Activated CD8-positive, alpha-beta memory T cell treated with anti-CD3 and anti-CD28 coated beads for 36 hours (primary cell): ENCODE measurements at regions not wholly inside any gene's neighbourhood (a gene's known extent, or its start where the extent isn't known, plus 50 kb on each side); places are given as distances from the start of the nearest gene placed in this dataset.

Experiments
- CTCF ChIA-PET: fragments of 350-600 bp; sonication (Branson Sonifier 250); formaldehyde crosslinking; loops from one replicate; lab custom pipeline; 2021; ENCODE audit warnings: antibody characterized with exemption; lab: Charles Lee
- POLR2A ChIA-PET: fragments of 350-600 bp; sonication (Branson Sonifier 250); formaldehyde crosslinking; loops from one replicate; lab custom pipeline; 2021; ENCODE audit warnings: antibody characterized with exemption; lab: Charles Lee

DNA sequence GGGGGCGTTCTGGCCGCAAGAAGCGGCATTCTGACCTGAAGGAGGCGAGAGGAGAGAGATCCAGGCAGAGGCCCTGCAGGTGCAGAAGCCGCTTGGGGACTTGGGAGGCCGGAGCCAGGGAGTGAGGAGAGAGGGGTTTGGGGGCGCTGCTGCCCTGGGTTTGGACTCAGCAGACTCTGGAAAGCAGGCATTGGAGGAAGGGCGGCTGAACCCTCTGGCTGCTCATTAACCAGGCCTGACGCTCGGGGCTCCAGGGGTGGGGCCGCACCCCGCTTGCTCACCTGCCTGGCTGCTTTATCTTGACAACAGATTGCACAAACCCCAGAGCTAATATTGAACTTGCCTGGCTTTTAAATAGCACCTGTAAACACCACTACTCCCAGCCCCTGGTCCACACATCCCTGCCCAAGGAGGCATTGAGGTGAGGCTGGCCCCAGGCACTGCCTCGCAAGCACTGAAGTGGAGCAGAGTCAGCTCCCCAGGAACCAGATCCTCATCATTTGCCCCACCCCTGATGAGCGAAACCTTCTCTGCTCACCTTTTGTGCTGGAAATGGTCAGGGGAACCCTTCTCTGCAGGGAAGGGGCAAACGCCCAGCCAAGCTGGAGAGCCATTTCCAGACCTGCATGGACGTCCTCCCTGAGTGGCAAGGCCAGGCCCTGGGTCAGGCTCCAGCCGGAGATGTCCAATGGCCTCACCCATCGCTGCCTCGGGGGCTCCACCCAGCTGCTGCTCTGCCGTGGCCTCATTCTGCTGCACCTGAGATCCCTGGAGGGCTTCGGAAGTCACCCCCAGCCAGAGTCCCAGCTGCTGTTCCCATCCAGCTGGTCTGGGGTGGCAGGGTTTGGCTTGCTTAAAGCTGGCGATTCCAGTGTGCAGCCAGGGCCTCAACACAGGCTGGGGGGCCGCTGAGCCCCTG is 190.2 kb upstream of the GSE1 start:
- CTCF ChIA-PET, result interaction anchor here (1.2 to 6.1 kb wide), 2 partner anchors 49 to 193 kb away, joined by 3 to 43 read pairs; no protein-coding TSS in a partner anchor
- POLR2A ChIA-PET, result no interaction called here

DNA sequence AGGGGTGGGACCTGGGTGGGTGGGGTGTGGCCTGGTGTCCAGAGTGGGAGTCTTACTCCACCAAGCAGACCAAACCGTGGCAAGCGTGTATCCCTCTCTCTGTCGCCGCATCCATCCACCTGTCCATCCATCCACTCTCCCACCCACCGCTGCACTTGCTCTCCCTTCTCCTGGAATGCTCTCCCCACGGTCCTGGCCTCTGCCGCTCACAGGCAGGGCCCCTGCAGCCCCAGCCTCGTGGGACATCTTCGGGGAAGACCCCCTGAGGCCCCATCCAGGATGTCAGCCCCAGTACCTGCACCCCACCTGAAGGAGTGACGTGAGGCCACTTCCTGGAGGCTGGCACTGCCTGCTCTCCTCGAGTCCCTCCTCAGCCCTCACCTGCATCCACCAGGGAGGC is 189.5 kb upstream of the GSE1 start:
- POLR2A ChIA-PET, result no interaction called here

DNA sequence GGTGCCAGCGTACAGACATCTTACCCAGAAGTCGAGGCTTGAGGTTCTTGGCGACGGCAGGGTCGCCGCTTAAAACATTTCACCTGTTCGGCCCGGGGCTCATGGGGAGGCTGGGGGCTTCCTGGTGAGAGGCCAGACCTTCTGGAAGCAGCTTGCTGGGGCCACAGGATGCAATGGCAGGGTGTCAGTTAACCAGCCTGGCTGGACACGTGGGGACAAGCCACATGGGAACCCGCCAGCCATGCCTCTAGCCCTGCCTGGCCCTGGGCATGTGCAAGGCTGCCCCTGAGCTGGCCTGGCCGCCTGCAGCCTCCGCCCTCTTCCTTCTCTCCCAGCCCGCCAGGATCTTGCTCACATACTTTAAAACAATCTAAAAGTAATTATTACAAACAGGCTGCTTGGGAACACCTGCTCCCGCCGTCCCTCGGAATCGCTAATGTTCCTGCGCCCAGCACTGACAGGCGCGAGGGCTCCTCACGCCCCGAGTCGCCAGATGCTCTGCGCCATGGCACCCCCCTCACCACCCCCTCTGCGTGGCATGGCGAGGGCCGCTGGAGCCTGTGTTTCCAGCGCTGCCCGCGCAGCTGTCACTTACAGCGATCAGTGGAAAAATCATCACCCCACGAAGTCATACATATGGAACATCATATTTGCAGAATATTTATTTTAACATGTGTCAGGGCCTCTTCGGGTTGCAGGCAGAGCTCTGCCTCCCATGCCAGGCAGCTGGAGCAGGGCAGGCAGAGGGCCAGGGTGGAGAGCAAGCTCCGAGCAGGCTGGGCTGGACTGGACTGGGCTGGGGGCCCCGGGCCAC is 188.7 kb upstream of the GSE1 start:
- ChIA-PET POLR2A (no interaction called here), CTCF (interaction anchor here (0.6 to 6.1 kb wide), 3 partner anchors 191 to 296 kb away, joined by 3 to 43 read pairs (median 4); no protein-coding TSS in a partner anchor)

More for the DNA sequence above, 189.5 kb upstream of the GSE1 start:
- CTCF ChIA-PET, result interaction anchor here (6.1 kb wide), 1 partner anchor 192 kb away, joined by 43 read pairs; no protein-coding TSS in a partner anchor

DNA sequence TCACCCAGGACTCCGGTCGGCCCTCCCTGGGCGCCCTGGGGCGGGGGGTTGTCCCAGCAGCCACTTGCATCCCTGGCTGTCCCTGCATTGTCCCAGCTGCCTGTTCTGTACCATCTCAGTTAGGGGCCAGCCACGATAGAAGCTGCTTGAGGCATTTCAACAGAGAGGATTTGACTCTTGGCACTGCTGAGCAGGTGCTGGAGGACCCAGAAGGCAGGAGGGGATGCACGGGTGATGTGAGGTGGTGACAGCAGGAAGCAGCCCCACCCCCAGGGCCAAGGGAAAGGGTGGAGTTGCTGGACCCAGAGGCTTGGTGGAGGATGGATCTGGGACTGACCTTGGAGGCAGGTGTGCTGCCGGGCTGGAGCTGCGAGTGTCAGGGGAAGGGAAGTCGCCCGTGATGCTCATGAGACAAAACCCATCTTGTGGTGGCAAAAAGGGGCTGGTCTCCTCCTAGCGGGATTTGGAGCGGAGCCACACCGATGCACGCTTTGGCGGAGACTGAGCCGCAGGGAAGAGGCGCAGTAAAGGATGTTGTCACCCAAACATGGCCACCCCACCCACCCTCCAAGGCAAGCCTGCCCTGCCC is 188.0 kb upstream of the GSE1 start:
- ChIA-PET POLR2A (no interaction called here), CTCF (interaction anchor here (1.3 kb wide), 1 partner anchor 235 kb away, joined by 3 read pairs; no protein-coding TSS in a partner anchor)

DNA sequence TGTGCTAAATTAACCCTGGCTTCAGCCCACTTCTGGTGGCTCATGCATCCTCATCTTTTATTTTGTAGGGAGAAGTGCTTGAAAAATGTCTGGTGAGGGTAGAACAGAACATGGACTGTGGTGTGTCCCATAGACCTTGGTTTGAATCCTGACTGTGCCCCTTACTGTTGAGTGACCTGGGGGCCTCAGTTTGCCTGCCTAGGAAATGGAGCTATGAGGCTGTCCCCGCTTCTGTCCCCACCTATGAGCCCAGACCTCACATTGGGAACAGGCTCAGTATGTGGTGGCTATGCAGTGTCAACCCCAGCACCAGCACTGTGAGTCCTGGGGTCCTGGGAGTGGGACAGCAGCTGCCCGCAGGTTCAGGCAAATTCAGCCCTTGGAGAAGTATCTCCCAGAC is 186.3 kb upstream of the GSE1 start:
- ChIA-PET POLR2A (no interaction called here), CTCF (interaction anchor here (0.8 kb wide), 1 partner anchor 65 kb away, joined by 3 read pairs; no protein-coding TSS in a partner anchor)

DNA sequence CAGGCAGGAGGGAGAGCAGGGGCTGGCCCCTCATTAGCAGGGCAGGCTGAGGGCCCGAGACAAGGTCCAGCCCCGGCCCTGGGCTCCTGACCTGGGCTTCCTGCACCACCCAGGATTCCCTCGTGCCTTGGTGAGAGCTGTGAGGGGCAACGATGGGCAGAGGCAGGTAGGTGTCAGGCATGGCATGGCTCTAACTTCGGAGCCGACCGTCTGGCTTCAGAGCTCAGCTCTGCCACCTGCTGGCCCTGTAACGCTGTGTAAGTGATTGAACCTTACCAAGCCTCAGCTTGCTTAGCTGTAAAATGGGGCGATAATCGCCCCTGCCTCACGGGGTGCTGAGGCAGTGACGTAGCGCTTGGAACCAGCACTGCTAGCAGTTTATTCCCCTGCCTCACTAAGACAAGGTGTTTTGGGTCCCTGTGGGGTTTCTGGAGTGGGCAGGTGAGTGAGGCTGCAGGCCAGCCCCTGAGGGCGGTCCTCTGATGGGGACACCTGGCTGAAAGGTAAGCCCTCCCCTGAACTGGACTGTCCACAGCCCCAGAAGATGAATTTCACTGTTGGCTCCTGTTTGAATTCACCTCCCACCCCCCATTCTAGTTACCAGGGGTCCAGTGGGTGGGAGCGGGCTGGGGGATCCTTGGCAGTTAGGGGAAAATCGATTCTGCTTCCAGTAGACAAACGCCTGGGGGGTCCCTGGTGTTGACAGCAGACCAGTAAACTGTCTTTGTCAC is 184.8 kb upstream of the GSE1 start:
- POLR2A ChIA-PET, result no interaction called here

DNA sequence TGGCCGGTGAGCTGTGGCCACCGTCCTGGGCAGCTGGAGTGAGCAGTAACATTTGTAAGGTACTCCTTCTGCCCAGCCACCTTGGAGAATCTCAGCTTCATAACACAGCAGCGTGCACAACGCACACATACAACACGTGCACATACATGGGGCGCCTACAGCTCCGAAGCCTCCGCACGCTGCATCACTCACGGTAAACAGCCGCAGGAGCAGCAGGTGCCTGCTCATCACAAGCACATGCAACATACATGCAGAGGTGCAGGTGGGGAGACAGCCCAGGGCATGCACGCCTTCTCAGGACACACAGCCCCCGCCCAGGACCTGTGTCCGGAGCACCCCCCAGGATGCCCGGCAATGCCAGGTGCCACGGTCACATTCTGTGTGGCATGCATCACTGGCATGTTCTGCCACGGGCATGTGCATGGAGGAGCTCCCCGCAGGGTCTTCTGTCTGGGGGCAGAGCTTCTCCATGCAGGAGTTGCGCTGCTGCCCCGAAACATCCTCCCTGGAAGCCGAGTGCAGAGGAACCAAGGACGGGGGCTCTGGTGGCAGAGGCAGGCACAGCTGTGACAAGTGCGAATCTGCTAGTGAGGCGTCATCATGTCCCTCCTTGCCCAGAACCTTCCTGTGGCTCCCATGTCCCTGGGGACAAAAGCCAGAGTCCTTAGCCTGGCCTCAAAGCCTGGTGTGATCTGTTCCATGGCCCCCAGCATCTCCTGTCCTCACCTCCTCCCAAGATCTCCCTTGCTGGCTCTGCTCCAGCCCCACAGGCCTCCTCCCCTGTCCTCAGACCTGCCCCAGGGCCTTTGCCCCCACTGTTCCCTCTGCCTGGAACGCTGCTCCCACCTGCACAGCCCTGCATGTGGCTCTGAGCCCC is 184.0 kb upstream of the GSE1 start:
- CTCF ChIA-PET, result interaction anchor here (0.6 to 1.5 kb wide), 5 partner anchors 9 to 187 kb away, joined by 3 to 5 read pairs (median 4); no protein-coding TSS in a partner anchor
- POLR2A ChIA-PET, result no interaction called here

More for the DNA sequence above, 184.8 kb upstream of the GSE1 start:
- CTCF ChIA-PET, result interaction anchor here (0.5 to 1.5 kb wide), 7 partner anchors 8 to 188 kb away, joined by 3 to 6 read pairs (median 3); no protein-coding TSS in a partner anchor

DNA sequence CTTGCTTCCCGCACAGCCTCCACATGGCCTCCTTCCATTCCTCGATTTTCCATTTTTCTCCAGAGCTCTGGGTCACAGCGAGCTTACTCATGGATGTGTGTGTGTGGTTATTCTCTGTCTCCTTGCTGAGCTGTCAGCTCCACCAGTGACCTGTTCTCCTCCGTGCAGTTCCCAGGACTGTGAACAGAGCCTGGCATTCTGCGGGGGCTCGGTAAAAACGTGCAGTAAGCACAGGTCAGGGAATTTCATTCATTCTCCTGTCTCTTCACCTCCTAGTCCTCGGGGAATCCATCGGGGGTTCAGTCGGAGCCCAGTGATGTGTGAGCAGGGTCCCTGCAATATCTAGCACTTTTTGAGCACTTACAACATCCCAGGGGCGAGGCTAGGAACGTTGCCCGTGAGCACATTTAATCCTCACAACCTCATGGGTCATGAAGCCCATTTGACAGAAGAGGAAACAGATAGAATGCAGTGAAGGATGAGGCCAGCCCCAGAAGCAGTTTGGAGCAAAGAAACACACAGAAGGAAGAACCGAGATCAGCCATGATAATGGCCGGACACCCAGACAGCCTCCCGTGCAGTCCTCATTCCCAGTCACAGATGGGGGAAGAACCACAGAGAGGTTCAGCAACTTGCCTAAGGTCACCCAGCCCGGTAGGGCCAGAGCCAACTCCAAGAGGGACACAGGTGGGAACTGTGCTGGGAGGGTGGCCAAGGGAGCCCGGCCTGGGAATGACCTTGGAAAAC is 183.2 kb upstream of the GSE1 start:
- CTCF ChIA-PET, result interaction anchor here (0.6 to 1.5 kb wide), 2 partner anchors 145 to 180 kb away, joined by 4 to 5 read pairs; no protein-coding TSS in a partner anchor
- POLR2A ChIA-PET, result no interaction called here

DNA sequence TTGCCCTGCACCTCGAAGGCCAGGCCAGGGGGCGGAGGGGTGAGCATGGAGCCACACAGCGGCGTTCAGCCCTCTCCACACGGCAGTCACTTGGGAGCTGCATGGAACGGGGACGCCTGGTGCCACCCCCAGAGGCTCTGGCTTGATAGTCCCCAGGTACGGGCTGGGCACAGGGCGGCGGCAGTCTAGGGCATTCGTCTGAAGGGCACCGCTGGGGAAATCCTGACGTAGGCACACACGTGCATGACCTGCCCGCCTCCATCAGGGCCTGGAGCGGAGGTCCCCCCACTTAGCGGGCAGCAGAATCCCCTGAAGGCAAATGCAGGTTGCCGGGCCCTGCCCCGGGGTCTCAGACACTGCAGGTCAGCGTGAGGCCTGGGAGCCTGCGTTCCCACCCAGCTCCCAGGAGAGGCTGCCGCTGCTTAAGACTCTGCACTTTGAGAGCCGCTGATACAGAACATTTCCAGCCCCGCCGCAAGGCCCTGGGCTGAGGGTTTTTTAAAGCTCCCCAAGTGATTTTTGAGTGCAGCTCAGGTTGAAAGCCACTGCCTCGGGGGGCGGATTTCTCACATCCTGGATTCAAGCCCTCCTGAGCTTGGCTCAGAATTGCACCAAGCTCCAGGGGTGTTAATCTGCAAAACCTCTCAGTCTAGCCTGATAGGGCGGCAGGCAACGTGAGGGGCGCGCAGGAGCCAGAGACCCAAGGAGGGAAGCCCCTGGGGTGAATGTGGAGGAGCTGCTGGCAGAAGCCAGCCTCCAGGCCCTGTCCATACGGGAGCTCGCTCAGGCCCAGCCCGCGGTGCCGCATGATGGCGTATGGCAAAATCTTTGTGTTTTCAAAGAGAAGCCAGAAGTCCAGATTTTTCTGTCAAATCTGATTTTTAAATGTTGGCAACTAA is 182.3 kb upstream of the GSE1 start:
- ChIA-PET CTCF (no interaction called here), POLR2A (no interaction called here)

DNA sequence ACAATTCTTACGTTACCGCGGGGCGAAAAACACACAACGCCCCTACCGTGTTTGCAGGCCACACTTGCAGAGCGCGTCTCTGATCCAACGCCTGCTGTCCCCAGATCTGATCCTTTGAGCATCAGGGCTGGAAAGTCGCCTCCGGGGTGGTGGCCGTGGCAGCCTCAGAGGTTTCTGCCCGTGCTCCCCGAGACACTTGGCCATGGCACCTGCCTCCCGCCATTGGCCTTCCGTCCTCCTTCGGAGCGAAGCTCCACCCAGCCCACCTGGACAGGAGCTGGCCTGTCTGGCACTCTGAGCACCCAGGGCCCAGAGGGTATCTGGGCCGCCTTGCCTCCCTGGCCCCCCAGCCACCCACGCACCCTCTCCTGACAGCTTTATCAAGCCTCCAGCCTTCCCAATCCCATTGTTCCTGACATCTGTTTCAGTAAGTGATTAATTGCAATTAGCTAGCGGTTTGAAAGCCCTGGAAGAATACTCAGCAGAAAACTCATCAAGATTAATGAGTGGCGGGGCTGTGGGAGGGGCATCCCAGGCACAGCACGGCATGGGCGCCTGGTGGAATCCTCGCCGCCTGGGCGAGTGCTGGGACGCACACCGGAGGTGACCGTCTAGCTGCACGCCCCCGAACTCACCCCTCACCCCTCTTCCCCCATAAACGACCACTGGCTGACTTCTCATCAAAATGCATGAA is 181.5 kb upstream of the GSE1 start:
- ChIA-PET CTCF (no interaction called here), POLR2A (no interaction called here)

DNA sequence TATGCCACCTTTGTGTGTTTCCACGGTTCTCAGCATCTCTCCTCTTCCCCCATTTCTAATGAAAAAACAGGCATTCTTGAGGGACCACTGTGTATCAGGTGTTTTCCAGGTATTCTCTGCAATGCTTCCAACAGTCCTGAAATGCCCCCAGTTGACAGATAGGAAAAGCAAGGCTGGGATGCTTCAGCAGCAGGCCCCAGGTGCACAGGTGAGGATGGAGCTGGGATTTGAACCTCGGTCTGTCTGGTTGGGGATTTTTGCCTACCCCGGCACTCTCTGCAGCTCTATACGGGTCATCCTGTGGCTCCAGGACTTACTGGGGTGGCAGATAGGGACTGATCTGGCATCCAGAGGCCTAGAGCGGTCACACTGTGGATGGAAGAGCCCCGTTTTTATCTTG is 180.5 kb upstream of the GSE1 start:
- POLR2A ChIA-PET, result no interaction called here
- CTCF ChIA-PET, result interaction anchor here (1.3 kb wide), 1 partner anchor 12 kb away, joined by 3 read pairs; no protein-coding TSS in a partner anchor

DNA sequence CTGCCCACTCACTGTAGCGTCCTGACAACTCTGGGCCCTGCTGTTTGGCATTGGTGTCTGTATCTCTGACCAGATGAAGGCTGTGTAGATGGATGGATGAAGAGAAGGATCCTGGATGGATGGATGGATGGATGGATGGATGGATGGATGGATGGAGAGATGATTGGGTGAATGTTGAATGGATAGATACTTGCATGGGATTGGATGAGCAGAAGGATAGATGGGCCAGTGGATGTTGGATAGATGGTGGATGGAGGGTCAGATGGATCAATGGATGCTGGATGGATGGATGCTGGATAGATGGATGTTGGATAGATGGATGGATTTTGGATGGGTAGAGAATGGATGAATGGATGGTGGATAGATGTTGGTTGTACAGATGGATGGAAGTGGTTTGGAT is 179.6 kb upstream of the GSE1 start:
- ChIA-PET POLR2A (no interaction called here), CTCF (interaction anchor here (1.3 kb wide), 1 partner anchor 13 kb away, joined by 3 read pairs; no protein-coding TSS in a partner anchor)

DNA sequence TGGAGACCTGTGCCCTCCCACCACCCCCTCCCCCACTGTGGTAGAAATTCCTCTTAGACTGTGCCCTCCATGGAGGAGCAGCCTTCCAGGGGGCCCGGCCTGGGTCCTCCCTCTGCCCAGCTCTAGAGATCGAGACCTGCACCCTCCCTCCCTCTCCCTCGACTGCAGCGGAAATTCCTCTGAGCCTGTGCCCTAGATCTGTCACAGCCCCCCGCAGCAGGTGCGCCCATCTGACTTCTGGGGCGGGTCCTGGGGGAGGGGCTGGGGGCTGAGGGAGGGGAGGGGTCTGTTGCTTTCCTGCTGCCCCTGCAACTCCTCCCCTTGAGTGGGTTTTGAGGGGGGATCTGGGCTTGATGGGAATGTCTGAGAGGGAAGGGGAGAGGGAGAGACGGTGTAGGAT is 177.8 kb upstream of the GSE1 start:
- ChIA-PET CTCF (interaction anchor here (0.9 kb wide), 1 partner anchor 15 kb away, joined by 3 read pairs; no protein-coding TSS in a partner anchor), POLR2A (no interaction called here)

DNA sequence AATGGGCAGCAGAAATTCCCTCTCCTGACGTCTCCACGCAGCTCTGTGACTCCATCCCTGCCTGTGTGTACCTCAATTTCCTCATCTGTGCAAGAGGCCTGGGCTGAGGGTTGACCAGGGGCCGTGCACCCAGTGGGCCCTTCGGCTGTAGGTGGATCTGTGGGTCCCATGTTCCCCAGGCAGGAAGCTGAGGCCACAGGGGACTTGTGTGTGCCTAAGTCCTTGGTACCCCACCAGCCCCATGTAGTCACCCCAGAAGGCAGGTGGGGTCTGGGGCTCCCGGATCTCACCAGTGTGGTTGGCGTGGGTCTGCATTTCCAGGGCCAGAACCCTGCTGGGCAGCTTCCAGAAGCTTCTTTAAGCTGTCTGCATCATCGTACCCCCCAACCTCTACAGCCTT is 177.4 kb upstream of the GSE1 start:
- ChIA-PET CTCF (interaction anchor here (0.9 kb wide), 1 partner anchor 15 kb away, joined by 3 read pairs; no protein-coding TSS in a partner anchor), POLR2A (no interaction called here)

DNA sequence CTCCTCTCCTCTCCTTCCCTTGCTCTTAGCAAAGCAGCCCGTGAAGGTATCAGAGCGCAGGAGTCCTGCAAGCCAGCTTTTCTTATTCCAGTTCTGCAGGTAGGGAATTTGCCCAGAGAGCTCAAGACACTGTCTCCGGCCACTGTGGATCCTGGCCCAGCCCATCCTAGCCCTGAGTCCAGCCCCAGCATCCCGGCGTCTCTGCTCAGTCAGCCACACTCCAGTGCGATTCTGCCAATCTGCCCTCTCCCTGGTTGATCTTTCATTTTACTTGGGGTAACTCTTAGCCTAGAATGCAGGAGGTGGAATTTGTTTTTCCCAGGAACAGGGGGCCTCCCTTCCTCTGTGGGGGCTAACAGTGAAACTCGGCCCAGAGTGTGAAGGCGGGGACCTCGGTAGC is 176.9 kb upstream of the GSE1 start:
- POLR2A ChIA-PET, result no interaction called here
- CTCF ChIA-PET, result interaction anchor here (0.9 kb wide), 1 partner anchor 16 kb away, joined by 3 read pairs; no protein-coding TSS in a partner anchor
